ENCODE measurements at regions not wholly inside any gene's neighbourhood (a gene's known extent, or its start where the extent isn't known, plus 50 kb on each side); places are given as distances from the start of the nearest gene placed in this dataset.

DNA sequence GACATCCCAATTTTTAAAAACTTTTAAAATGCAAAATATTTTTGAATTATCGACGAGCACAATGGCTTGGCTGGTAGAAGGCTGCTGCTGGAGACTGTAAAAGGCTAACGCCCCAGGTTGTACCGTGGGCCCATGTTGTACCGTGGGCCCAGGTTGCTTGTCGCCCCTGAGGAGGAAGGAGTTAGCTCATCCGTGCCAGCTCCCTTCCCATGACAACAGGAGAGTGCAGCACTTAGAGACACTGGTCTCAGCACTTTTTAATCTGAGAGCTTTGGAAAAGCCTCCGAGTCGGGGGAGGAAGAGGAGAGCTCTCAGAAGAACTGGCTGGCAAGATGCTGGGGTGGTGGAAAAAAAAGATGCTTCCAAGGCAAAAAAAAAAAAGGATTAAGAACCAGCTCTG, 50.3 kb upstream of the CACNA1A start:
- no peak for TF ChIP-seq REST (IDR thresholded peaks at IDR 0.05; ENCODE audit: unreplicated experiment)
- TF ChIP-seq POLR2AphosphoS5 (IDR thresholded peaks at IDR 0.05; ENCODE audit: low read depth) = no peak
- no peak for TF ChIP-seq EZH2 (IDR thresholded peaks at IDR 0.05; ENCODE audit: low read depth, unreplicated experiment)
- no peak for TF ChIP-seq CTCF (conservative IDR thresholded peaks at IDR 0.05; ENCODE audit: low read depth in 2 of 2)
- no peak for TF ChIP-seq EZH2phosphoT487 (IDR thresholded peaks at IDR 0.05; ENCODE audit: unreplicated experiment)
- no peak for TF ChIP-seq ETS1 (IDR thresholded peaks at IDR 0.05)
- TF ChIP-seq JUNB (IDR thresholded peaks at IDR 0.05; ENCODE audit: unreplicated experiment) = no peak
- TF ChIP-seq ZNF114 (CRISPR knock-in tag; IDR thresholded peaks at IDR 0.05) = no peak
- no peak for TF ChIP-seq CREB1 (CRISPR knock-in tag; IDR thresholded peaks at IDR 0.05; ENCODE audit: low read depth)
- TF ChIP-seq STAT1 (IDR thresholded peaks at IDR 0.05; ENCODE audit: unreplicated experiment) = no peak
- TF ChIP-seq ZNF331 (CRISPR knock-in tag; IDR thresholded peaks at IDR 0.05; ENCODE audit: low read depth) = no peak
- no peak for TF ChIP-seq ZNF462 (CRISPR knock-in tag; IDR thresholded peaks at IDR 0.05)
- no peak for TF ChIP-seq NANOG (IDR thresholded peaks at IDR 0.05; ENCODE audit: borderline replicate concordance)

Measured in GM23338 (cell line).